Urothelium cell line (cell line): ENCODE measurements at regions not wholly inside any gene's neighbourhood (a gene's known extent, or its start where the extent isn't known, plus 50 kb on each side); places are given as distances from the start of the nearest gene placed in this dataset.
"Not testable (repeated sequence)": the region's sequence is repeated elsewhere in the genome, so short reads cannot be mapped to it uniquely, and the experiment has no call there.

ENCODE experiments used
- DNase-seq: peaks from one replicate; pipeline ENCODE4 v3.0.0; 2011; ENCODE audit warnings: low spot score, mixed read lengths
- FAIRE-seq: peaks from 2 replicates; lab custom pipeline; 2011; peaks lifted over from hg19 to GRCh38; lab: Jason Lieb, UNC

DNA sequence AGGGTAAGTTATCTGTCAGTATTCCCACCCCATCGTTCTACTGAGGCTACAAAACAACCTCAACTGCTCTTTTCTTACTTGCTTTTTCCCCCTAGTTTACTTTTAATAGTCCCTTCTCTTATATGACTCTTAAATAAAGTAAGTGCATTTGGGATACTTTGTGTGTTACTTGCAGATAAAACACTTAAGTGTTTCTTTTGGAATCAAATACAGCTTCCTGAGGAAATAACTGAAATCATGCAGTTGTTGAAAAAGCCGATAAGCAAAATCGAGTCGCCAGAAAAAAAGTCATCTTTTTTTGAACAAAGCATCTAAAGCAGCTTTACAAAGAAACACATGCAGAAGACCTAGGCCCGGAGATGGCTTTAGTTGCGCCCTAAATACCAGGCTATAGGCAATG, 53.5 kb upstream of the EPB41L4A start:
- no peak for DNase-seq
- FAIRE-seq: no peak

DNA sequence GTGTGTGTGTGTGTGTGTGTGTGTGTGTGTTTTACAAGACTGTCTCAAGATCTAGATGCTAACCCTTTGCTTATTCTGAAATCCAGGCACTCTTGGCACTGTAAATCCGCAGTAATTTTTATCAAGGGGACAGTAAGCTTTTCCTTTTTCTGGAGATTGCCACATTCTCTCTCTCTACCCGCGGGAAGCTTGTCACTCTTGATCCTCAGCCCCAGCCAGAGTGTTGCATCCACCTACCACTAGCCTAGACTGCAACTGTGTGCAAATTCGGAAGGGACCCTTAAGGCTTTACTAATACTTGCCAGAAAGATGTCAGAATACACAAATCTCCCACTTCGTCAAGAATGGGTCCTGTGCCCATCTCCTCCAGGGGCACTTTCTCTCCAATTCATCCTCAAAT, 54.9 kb upstream of the EPB41L4A start:
- no peak for FAIRE-seq
- no peak for DNase-seq

DNA sequence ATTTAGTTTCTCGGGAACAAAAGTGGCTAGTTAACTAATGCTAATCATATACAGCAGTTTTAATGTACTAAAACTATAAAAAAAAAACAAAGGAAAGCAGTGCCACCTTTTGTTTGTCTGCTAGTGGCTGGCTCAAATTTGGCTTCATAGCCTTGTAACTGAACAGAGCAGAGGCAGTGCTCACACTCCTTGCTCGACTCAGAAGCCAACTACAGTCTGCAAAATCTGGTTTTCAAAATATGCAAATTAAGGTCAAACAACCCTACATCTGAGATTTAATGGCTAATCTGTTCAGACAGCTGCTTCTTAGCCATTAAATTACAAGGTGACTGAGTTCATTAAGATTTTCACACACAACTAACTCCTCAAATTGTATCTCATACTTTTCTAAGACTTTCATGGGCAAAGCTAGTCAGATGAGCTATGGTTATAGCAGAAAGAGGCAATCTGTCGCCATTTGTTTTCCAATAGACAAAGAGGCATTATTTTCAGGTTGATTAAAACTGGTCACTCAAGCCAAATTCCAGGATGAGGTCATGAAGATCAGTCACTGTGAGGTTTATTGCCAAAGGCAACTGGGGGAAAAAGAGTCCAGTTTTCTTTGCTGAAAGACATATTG, 56.8 kb upstream of the EPB41L4A start:
- FAIRE-seq: no peak
- DNase-seq: peak; percentile 48

DNA sequence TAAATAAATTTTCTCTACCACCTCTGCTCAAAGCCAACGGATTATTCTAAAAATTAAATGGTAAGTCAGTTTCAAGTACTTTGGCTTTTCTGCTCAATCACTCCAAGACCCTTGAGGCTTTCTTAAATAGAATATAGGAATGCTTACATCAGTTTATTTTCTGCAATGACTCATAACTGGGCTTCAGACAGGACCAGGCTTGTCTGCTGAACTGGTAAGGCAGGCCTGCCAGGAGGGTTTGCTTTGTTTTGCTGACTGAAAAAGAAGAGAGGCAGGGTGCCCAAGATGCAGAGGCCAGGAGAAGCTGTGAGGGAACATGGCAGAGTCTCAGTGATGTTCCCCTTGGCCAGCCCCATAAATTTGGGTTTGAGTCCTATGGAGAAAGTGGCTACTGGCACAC, 60.3 kb upstream of the EPB41L4A start:
- FAIRE-seq (no peak), DNase-seq (peak; percentile 67)

DNA sequence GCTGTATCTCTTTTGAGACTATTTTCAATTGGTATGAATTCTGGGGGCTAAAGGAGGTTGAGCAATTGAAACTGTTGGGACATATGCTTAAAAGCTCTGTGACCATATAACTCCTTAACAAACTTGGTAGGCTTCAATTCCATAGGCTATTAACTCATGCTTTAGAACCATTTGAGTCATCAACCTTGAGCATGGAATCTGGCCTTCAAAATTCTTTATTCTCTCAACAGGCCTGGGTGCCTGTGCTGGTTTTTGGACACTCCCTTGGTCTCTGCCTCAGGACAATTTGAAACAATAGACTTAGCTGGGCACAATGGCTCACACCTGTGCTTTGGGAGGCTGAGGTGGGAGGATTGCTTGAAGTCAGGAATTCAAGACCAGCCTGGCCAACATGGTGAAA, 61.4 kb upstream of the EPB41L4A start:
- FAIRE-seq (no peak), DNase-seq (no peak)

DNA sequence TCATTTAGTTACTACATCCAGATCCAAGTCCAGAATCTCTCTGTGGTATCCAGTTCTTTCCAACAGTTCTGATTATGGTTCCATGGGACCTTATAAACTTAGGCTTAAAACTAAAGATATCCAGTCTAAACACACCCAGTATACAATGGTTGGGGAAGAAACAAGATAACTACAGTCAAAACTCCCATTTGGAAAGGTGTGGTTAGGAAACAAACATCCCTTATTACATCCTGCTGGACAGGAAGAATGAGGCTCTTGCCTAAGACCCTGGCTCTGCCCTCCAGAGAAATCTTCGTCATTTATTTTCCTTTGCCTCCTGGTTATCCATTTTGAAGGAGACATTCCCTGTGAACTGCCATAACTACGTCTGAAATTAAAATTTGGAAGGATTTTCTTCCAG, 64.6 kb upstream of the EPB41L4A start:
- FAIRE-seq (no peak), DNase-seq (no peak)

DNA sequence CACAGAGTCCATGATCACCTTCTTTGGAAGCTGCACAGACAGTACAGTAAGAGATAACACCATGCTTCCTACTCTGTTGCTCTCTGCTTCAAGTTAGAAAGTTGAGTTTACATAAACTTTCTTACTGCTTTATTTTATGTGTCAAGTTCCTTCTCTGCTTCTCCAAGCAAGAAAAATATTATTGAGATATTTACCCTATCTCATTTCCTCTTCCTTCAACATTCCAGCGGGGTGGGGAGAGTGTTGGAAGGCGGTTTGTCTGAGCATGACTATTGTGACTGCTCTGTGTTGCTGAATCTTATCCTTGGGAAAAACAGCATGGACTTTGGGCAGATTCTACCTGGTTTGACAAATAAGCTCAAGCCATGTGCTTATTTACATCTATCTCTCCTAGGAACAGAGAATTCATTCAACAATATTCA, 66.9 kb upstream of the EPB41L4A start:
- DNase-seq: no peak
- no peak for FAIRE-seq

DNA sequence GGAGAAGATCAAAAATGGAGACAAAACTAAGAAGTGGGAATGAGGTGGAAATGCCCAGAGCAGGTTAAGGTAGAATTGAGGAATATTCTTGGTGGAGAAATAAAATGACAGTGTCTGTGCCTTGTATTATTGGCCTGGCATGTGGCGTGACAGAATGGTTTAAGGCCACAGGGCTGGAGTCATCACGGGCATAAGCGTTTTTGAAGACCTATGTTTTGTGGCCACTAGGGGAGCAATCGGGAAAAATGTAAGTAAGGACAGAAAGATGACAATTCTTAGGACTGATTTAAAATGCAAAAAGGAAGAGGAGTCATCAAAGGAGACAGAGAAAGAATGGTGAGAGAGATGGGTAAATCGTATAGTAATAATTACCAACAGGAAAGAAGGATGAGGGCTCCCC, 72.2 kb upstream of the EPB41L4A start:
- peak; percentile 26 for DNase-seq
- FAIRE-seq: no peak

DNA sequence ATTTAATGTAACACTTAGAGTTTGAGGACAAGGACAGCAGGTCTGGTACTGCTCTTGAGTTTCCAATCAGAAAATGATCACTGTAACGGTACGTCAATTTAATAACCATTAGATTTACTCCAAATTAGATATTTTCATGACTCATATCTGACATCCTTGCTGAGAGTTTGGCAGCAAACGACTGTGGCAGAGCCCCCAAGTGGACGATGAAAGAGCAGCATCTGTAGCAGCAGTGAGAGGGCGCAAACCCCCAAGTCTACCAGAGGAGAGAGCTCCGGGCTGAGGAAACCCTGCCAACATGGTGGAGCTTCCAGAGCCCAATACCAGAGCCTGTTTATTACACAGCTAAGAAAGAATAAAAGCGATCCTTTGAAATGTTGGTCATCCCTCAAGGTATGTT, 73.2 kb upstream of the EPB41L4A start:
- peak; percentile 72 for DNase-seq
- no peak for FAIRE-seq

DNA sequence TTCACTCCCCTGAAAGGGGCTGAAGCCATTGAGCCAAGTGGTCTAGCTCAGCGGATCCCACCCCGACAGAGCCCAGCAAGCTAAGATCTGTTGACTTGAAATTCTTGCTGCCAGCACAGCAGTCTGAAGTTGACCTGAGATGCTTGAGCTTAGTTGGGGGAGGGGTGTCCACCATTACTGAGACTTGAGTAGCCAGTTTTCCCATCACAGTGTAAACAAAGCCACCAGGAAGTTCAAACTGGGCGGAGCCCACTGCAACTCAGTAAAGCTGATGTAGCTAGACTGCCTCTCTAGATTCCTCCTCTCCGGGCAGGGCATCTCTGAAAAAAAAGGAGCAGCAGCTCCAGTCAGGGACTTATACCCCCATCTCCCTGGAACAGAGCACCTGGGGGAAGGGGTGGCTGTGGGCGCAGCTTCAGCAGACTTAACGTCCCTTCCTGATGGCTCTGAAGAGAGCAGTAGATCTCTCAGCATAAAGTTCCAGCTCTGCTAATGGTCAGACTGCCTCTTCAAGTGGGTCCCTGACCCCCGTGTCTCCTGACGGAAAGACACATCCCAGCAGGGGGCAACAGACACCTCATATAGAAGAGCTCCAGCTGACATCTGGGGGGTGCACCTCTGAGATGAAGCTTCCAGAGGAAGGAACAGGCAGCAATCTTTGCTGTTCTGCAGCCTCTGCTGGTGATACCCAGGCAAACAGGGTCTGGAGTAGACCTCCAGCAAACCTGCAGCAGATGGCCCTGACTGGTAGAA, 84.8 kb upstream of the EPB41L4A start:
- FAIRE-seq, DNase-seq: not testable (repeated sequence)

DNA sequence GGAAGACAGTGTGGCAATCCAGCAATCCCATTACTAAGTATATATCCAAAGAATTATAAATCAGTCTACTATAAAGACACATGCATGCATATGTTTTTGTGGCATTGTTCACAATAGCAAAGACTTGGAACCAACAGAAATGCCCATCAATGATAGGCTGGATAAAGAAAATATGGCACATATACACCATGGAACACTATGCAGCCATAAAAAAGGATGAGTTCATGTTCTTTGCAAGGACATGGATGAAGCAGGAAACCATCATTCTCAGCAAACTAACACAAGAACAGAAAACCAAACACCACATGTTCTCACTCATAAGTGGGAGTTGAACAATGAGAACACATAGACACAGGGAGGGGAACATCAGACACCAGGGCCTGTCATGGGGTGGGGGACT, 90.0 kb upstream of the EPB41L4A start:
- DNase-seq, FAIRE-seq: not testable (repeated sequence)

DNA sequence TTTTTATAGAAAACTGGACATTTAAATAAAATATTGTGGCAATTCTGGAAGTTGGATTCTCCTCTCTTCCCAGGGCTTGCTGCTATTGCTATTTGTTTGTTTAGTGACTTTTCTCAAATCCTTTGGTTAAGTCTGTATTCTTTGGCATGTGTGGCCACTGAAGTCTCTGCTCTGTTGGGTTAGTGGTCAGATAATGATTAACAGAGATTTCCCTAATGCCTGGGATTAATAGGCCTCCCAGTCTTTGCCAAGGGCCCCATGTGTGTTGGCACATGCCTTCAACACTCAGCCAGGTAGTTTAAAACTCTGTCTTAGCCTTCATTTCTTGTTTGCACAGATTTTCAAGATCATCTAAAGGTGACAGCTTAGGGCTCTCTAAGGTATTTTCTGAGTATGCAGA, 92.8 kb upstream of the EPB41L4A start:
- no peak for FAIRE-seq
- DNase-seq: no peak

DNA sequence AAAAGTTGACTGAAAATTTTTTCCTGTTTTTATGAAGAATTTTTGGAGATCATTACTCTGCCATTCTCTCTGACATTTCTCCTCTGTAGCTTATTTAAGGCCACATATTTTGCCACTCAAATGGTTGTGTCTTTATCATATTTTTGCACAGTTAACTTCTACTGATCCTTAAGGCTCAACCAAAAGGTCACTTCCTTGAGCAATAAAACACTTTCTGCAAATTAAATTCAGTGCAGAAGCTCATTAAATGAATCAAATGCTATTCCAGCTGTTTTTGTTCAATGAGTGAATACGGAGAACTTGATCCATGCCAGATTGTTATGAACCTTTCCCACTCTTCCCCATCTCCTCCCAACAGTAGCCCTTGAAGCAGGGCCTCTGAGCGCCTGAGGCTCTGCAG, 93.8 kb upstream of the EPB41L4A start:
- DNase-seq (no peak), FAIRE-seq (no peak)

DNA sequence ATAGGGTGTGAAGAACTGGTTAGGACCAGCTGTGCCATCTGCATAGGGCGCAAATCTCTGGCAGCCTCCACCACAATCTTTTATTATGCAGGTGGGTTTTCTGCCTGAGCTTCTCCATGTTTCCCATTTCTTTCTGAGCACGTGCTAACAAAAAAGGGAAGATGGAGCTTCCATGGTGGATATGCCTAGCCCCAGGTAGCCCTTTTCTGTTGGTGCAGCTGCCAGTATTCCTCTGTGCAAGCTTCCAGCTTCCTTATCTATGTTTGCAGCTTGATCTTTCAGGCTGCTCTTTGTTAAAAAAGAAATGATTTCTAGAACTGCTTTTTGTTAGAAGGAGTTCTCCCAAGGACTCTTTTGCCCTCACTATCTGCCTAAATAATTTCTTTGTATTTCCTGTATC, 95.0 kb upstream of the EPB41L4A start:
- FAIRE-seq: no peak

DNA sequence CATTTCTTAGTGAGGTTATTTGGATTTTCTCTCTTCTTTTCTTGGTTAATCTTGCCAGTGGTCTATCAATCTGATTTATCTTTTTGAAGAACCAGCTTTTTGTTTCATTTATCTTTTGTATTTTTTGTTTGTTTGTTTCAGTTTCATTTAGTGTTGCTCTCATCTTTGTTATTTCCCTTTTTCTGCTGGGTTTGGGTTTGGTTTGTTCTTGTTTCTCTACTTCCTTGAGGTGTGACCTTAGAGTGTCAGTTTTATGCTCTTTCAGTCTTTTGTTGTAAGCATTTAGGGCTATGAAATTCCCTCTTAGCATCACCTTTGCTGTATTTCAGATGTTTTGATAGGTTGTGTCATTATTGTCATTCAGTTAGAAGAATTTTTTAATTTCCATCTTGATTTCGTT, 101.4 kb upstream of the EPB41L4A start:
- not testable (repeated sequence) for DNase-seq, FAIRE-seq

More for the DNA sequence above, 95.0 kb upstream of the EPB41L4A start:
- DNase-seq: no peak

DNA sequence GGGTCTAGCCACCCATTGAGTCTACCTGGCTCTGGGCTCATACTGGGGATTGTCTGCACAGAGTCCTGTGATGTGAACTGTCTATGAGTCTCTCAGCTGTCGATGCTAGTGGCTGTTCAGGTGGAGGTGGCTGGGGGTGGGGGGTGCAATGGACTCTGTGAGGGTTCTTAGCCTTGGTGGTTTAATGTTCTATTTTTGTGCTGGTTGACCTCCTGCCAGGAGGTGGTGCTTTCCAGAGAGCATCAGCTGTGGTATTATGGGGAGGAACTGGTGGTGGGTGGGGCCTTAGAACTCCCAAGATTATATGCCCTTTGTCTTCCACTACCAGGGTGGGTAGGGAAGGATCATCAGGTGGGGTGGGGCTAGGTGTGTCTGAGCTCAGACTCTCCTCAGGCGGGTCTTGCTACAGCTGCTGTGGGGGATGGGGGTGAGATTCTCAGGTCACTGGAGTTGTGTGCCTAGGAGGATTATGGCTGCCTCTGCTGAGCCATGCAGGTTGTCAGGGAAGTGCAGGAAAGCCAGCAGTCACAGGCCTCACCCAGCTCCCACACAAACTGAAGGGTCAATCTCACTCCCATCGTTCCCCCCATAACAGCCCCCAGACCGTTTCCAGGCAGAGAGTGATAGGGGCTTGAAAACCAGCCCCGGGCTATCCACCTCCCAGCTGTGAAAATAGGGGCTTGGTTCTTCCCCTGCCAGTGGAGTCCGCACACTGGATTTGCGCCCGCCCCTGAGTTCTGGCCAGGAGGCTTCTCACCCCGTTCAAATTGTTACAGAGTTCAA, 104.0 kb upstream of the EPB41L4A start:
- not testable (repeated sequence) for FAIRE-seq, DNase-seq

DNA sequence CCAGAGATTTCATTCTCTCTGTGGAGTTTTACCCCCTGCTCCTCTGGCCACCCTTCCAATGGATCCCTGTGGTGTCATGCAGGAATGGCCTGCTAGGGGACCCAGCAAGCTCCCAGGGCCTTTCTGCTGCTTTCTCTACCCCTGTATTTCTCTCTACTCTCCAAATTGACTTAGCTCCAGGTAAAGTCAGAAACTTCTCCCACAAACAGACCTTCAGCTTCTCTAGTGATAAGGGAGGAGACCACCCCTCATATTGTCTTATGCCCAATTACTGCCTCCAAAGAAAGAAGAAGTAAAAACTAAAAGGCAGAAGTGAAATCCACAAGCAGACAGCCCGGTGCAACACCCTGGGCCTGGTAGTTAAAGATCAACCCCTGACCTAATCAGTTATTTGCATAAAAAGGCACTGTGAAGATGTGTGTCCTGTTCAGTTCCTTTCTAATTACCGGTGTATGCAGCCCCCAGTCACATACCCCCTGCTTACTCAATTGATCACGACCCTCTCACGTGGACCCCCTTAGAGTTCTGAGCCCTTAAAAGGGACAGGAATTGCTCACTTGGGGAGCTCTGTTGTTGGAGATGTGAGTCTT, 104.7 kb upstream of the EPB41L4A start:
- FAIRE-seq, DNase-seq: not testable (repeated sequence)

DNA sequence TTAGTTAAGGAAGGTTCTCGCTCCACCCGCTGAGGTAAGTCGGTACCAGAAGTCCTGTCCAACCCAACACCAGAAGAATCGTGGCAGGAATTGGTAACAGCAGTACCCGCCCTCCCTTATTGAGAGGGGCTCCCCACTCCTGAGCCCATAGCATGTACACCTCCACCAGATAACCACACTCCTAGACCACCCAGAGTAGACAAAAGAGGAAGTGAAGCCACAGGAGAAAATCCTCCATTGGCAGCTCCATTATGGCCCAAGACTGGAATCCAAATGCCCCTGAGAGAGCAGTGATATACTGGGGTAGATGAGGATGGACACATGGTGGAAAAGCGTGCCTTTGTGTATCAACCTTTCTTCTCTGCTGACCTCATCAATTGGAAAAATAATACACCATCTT, 106.1 kb upstream of the EPB41L4A start:
- DNase-seq (no peak), FAIRE-seq (no peak)

DNA sequence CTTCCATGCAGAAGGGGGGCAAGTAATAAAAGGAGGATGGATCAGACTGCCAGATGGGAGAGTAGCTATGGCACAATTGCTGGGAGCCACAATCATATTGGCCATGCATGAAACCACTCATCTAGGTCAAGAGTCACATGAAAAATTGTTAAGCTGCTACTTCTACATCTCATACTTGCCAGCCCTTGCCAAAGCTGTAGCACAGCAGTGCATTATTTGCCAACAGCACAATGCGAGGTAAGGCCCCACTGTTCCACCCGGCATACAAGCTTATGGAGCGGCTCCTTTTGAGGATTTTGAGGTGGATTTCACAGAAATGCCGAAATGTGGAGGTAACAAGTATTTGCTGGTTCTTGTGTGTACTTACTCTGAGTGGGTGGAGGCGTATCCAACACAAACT, 109.9 kb upstream of the EPB41L4A start:
- DNase-seq: no peak
- no peak for FAIRE-seq

DNA sequence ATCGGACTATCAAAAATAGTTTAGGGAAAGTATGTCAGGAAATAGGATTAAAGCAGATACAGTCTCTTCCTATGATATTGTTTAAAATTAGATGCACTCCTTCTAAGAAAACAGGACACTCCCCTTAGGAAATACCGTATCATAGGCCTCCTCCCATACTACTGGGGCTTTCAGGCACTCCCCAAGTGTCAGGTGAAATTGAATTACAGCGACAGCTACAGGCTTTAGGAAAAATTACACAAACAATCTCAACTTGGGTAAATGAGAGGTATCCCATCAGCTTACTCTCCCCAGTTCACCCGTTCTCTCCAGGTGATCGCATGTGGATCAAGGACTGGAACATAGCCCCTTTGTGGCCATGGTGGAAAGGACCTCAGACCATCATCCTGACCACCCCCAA, 110.4 kb upstream of the EPB41L4A start:
- FAIRE-seq: no peak
- DNase-seq: no peak

DNA sequence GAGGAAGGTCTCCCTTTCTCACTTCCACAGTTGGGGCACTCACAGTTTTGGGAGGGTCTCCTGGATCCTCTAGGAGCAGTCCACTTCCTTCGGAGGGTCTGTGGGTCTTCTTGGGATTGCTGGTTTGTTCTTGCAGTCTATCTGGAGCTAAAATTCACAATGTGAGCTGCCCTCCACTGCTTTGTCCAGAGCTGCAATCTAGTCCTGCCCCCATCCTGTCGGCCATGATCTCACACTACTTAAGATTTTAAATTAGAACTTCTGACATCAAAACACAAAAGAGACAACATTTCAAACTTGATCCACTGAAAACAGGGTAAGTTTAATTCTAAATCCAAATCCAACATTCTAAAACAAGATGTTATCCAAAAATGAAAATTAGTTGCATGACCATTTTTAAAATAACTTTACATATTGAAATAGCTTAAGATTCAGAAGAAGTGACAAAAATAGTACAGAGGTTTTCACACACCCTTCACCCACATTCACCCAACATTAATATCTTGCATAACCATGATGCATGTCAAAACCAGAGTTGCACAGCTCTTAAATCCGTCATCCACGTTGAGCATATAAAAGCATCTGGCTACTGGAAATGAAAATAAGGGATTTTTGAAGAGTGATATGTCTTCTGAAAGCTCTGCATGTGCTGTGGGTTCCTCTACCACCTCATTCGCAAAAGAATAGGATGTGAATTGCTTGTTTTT, 113.7 kb upstream of the EPB41L4A start:
- FAIRE-seq: no peak
- DNase-seq: no peak
